ENCODE measurements at regions not wholly inside any gene's neighbourhood (a gene's known extent, or its start where the extent isn't known, plus 50 kb on each side); places are given as distances from the start of the nearest gene placed in this dataset.

DNA sequence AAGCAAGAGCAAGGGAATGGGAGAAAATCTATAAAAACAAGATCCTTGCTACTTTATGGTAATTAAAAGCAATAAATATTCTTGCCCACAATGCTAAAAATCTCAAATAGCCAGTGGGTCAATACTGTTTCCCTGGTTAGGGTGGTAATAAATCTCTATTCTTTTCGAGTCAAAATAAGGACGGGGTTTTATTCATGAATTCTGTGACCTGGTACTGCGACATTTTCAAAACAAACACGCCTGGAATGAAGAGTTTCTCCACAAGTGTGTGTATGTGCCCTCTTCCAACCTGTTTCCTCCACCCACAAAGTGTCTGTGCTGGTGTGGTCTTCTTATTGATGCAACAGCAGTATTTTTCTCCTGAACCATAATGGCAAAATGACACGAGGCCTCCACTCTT lies 358.8 kb upstream of the BRINP1 start:
- TF ChIP-seq JUND (IDR thresholded peaks at IDR 0.05) (no peak), POLR2A (IDR thresholded peaks at IDR 0.05; ENCODE audit: borderline replicate concordance, extremely low read depth, insufficient read depth, insufficient read length) (no peak), CEBPB (IDR thresholded peaks at IDR 0.05; ENCODE audit: low read depth) (no peak), ELF1 (IDR thresholded peaks at IDR 0.05; ENCODE audit: borderline replicate concordance, low read depth) (no peak), EZH2 (IDR thresholded peaks at IDR 0.05) (no peak), ZFX (IDR thresholded peaks at IDR 0.05) (no peak), CBX3 (IDR thresholded peaks at IDR 0.05; ENCODE audit: low read depth) (no peak), POLR2AphosphoS5 (IDR thresholded peaks at IDR 0.05; ENCODE audit: low read depth, low read length) (no peak)
- TF ChIP-seq, protein P1, sequence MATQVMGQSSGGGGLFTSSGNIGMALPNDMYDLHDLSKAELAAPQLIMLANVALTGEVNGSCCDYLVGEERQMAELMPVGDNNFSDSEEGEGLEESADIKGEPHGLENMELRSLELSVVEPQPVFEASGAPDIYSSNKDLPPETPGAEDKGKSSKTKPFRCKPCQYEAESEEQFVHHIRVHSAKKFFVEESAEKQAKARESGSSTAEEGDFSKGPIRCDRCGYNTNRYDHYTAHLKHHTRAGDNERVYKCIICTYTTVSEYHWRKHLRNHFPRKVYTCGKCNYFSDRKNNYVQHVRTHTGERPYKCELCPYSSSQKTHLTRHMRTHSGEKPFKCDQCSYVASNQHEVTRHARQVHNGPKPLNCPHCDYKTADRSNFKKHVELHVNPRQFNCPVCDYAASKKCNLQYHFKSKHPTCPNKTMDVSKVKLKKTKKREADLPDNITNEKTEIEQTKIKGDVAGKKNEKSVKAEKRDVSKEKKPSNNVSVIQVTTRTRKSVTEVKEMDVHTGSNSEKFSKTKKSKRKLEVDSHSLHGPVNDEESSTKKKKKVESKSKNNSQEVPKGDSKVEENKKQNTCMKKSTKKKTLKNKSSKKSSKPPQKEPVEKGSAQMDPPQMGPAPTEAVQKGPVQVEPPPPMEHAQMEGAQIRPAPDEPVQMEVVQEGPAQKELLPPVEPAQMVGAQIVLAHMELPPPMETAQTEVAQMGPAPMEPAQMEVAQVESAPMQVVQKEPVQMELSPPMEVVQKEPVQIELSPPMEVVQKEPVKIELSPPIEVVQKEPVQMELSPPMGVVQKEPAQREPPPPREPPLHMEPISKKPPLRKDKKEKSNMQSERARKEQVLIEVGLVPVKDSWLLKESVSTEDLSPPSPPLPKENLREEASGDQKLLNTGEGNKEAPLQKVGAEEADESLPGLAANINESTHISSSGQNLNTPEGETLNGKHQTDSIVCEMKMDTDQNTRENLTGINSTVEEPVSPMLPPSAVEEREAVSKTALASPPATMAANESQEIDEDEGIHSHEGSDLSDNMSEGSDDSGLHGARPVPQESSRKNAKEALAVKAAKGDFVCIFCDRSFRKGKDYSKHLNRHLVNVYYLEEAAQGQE (IDR thresholded peaks at IDR 0.05; ENCODE audit: low read depth) = no peak
- TF ChIP-seq, protein P2, sequence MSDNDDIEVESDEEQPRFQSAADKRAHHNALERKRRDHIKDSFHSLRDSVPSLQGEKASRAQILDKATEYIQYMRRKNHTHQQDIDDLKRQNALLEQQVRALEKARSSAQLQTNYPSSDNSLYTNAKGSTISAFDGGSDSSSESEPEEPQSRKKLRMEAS (IDR thresholded peaks at IDR 0.05) = no peak
- TF ChIP-seq, protein P3, sequence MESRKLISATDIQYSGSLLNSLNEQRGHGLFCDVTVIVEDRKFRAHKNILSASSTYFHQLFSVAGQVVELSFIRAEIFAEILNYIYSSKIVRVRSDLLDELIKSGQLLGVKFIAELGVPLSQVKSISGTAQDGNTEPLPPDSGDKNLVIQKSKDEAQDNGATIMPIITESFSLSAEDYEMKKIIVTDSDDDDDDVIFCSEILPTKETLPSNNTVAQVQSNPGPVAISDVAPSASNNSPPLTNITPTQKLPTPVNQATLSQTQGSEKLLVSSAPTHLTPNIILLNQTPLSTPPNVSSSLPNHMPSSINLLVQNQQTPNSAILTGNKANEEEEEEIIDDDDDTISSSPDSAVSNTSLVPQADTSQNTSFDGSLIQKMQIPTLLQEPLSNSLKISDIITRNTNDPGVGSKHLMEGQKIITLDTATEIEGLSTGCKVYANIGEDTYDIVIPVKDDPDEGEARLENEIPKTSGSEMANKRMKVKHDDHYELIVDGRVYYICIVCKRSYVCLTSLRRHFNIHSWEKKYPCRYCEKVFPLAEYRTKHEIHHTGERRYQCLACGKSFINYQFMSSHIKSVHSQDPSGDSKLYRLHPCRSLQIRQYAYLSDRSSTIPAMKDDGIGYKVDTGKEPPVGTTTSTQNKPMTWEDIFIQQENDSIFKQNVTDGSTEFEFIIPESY (IDR thresholded peaks at IDR 0.05; ENCODE audit: extremely low read depth, insufficient replicate concordance, low read length) = no peak
- CTCF ChIA-PET = no interaction called here
- H3K27me3 ChIP-seq (ENCODE audit: insufficient read depth, low read length) = no peaks in the 10 kb centered on the region
- no peaks in the 10 kb centered on the region for H3K9me3 ChIP-seq (ENCODE audit: control insufficient read depth in 1 of 2, insufficient read depth in 1 of 2, low read depth in 1 of 2, low read length in 2 of 2)
- H3K9me2 ChIP-seq (ENCODE audit: insufficient read depth) = no peaks in the 10 kb centered on the region
- no peaks in the 10 kb centered on the region for H3K4me1 ChIP-seq (ENCODE audit: control insufficient read depth in 1 of 2, insufficient read depth in 2 of 2, low read length in 2 of 2)
- POLR2A ChIA-PET = no interaction called here
- no TSS peak for BruUV-seq (replicated peaks)
- intact Hi-C loops (cut with micrococcal nuclease) = no loop called here
- ATAC-seq = no peak
- H3K4me2 ChIP-seq (ENCODE audit: low read length) = no peak overlapping the region
- no peak overlapping the region for H3K27ac ChIP-seq (ENCODE audit: low read depth, low read length)
- H3K79me2 ChIP-seq (ENCODE audit: insufficient read depth, low read length) = no peaks in the 10 kb centered on the region
- no peak for DNase-seq (ENCODE audit: low read depth, low spot score)
- H3K4me3 ChIP-seq (replicated peaks in 1 of 2; ENCODE audit: low read depth in 1 of 2, low read length in 2 of 2) = no peak overlapping the region
- H3K36me3 ChIP-seq (ENCODE audit: control insufficient read depth in 1 of 2, insufficient read depth in 2 of 2, low read length in 2 of 2) = no peaks in the 10 kb centered on the region
- no peaks in the 10 kb centered on the region for H4K20me1 ChIP-seq (ENCODE audit: insufficient read depth)
- no peak overlapping the region for H3K9ac ChIP-seq (ENCODE audit: low read length)
- RAD21 ChIA-PET (ENCODE audit: low non-redundant PET in 1 of 2, low total read pairs in 2 of 2, uncharacterized antibody in 2 of 2, unreplicated experiment in 2 of 2) = no interaction called here
- no peak overlapping the region for H2AFZ ChIP-seq (ENCODE audit: low read depth, low read length, poor library complexity, severe bottlenecking)

Data from HCT116 (cell line).